ENCODE measurements at regions not wholly inside any gene's neighbourhood (a gene's known extent, or its start where the extent isn't known, plus 50 kb on each side); places are given as distances from the start of the nearest gene placed in this dataset.

GRCh38 chr20:50292591-50293283 lies 102.1 kb downstream of the CEBPB start (continued):
- TF ChIP-seq NCOA6 (IDR thresholded peaks at IDR 0.05) (no peak), TEAD2 (tag; IDR thresholded peaks at IDR 0.05) (peak; percentile 65; the same call in 1 of the 2 replicates), HMGXB4 (CRISPR knock-in tag; IDR thresholded peaks at IDR 0.05) (0 out of 2 replicates have a peak, but pooled peaks have one; percentile 55), ELF1 (tag; IDR thresholded peaks at IDR 0.05) (peak; percentile 84), DIDO1 (tag; IDR thresholded peaks at IDR 0.05; ENCODE audit: low read depth) (no peak; the same call in 1 of the 2 replicates), ZNF121 (CRISPR knock-in tag; conservative IDR thresholded peaks at IDR 0.05) (no peak), MEF2D (tag; conservative IDR thresholded peaks at IDR 0.05; ENCODE audit: low read depth) (peak; percentile 72; the same call in 1 of the 2 replicates), CREB3L1 (IDR thresholded peaks at IDR 0.05; ENCODE audit: borderline replicate concordance, low read depth) (peak; percentile 81; the same call in 1 of the 2 replicates), SMAD2 (IDR thresholded peaks at IDR 0.05; ENCODE audit: low read depth, low read length) (no peak), CREB3 (tag; conservative IDR thresholded peaks at IDR 0.05; ENCODE audit: low read depth) (peak; percentile 86; the same call in 1 of the 2 replicates), BHLHE40 (IDR thresholded peaks at IDR 0.05; ENCODE audit: low read length) (peak; percentile 78), PKNOX1 (IDR thresholded peaks at IDR 0.05) (no peak; the same call in 1 of the 2 replicates), ZNF280A (IDR thresholded peaks at IDR 0.05; ENCODE audit: low read depth, partially characterized antibody) (no peak), ZKSCAN8 (CRISPR knock-in tag; IDR thresholded peaks at IDR 0.05) (peak; percentile 67; the same call in 1 of the 2 replicates), ZNF707 (CRISPR knock-in tag; conservative IDR thresholded peaks at IDR 0.05) (0 out of 2 replicates have a peak, but pooled peaks have one; percentile 13), ETS2 (tag; IDR thresholded peaks at IDR 0.05; ENCODE audit: borderline replicate concordance, poor library complexity, severe bottlenecking) (peak; percentile 35), ZNF408 (CRISPR knock-in tag; IDR thresholded peaks at IDR 0.05; ENCODE audit: low read depth) (no peak), CBX1 (IDR thresholded peaks at IDR 0.05; ENCODE audit: low read depth) (peak; percentile 62; the same call in 1 of the 2 replicates), ZNF668 (CRISPR knock-in tag; IDR thresholded peaks at IDR 0.05) (no peak), ARID2 (IDR thresholded peaks at IDR 0.05) (peak; percentile 55; the same call in 1 of the 2 replicates), ZNF583 (CRISPR knock-in tag; IDR thresholded peaks at IDR 0.05) (peak; percentile 81; the same call in 1 of the 2 replicates), SMARCA4 (IDR thresholded peaks at IDR 0.05) (peak; percentile 97), HDGF (IDR thresholded peaks at IDR 0.05) (no peak)

Measured in K562 (cell line).